ENCODE measurements at regions not wholly inside any gene's neighbourhood (a gene's known extent, or its start where the extent isn't known, plus 50 kb on each side); places are given as distances from the start of the nearest gene placed in this dataset.

DNA sequence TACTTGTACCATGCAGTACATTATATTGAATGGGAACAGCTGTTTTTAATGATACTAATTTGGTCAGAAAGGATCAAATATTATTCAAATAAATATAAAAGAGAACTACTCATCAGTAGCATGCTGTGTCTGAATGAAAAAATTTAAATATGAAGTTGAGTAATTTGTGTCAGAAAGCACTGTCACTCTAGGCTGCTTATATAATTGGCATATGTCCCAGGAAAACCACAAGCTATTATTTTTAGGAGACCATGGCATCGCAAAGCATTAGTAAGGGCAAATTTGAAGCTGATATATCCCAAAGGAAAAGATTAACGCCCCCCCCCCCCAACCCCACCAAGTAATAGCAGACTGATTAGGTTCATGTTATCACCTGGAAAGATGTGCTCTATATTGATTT is 388.5 kb upstream of the SPANXN4 start:
- TF ChIP-seq EZH2 (IDR thresholded peaks at IDR 0.05; ENCODE audit: borderline replicate concordance): no peak
- TF ChIP-seq, protein P1, sequence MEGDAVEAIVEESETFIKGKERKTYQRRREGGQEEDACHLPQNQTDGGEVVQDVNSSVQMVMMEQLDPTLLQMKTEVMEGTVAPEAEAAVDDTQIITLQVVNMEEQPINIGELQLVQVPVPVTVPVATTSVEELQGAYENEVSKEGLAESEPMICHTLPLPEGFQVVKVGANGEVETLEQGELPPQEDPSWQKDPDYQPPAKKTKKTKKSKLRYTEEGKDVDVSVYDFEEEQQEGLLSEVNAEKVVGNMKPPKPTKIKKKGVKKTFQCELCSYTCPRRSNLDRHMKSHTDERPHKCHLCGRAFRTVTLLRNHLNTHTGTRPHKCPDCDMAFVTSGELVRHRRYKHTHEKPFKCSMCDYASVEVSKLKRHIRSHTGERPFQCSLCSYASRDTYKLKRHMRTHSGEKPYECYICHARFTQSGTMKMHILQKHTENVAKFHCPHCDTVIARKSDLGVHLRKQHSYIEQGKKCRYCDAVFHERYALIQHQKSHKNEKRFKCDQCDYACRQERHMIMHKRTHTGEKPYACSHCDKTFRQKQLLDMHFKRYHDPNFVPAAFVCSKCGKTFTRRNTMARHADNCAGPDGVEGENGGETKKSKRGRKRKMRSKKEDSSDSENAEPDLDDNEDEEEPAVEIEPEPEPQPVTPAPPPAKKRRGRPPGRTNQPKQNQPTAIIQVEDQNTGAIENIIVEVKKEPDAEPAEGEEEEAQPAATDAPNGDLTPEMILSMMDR (IDR thresholded peaks at IDR 0.05; ENCODE audit: poor library complexity): no peak
